HG03064 (cell line): ENCODE measurements at regions not wholly inside any gene's neighbourhood (a gene's known extent, or its start where the extent isn't known, plus 50 kb on each side); places are given as distances from the start of the nearest gene placed in this dataset.

ENCODE experiments used
- ATAC-seq: cut with Tn5 transposase; IDR thresholded peaks from one replicate; pipeline ENCODE4 v1.9.1; 2021; ENCODE audit warnings: low read depth; ENCODE audit not compliant: unreplicated experiment

GRCh38 chr9:118553465-118553864, 815.8 kb downstream of the BRINP1 start:
- no peak for ATAC-seq

GRCh38 chr9:118554987-118555386, 814.2 kb downstream of the BRINP1 start:
- ATAC-seq, result no peak

GRCh38 chr9:118558026-118558425, 811.2 kb downstream of the BRINP1 start:
- ATAC-seq, result no peak

GRCh38 chr9:118558891-118559290, 810.3 kb downstream of the BRINP1 start:
- ATAC-seq, result no peak

GRCh38 chr9:118561051-118561450, 808.2 kb downstream of the BRINP1 start:
- no peak for ATAC-seq

GRCh38 chr9:118563677-118564076, 805.6 kb downstream of the BRINP1 start:
- no peak for ATAC-seq

- no peak for ATAC-seq
Measured at GRCh38 chr9:118567861-118568260, 801.4 kb downstream of the BRINP1 start.

GRCh38 chr9:118568704-118569103, 800.5 kb downstream of the BRINP1 start:
- ATAC-seq, result no peak

GRCh38 chr9:118569148-118569547, 800.1 kb downstream of the BRINP1 start:
- no peak for ATAC-seq

GRCh38 chr9:118570066-118570465, 799.2 kb downstream of the BRINP1 start:
- ATAC-seq, result no peak

GRCh38 chr9:118575341-118576070, 793.7 kb downstream of the BRINP1 start:
- no peak for ATAC-seq

- ATAC-seq, result no peak
Measured at GRCh38 chr9:118577121-118577520, 792.1 kb downstream of the BRINP1 start.

- ATAC-seq, result no peak
Measured at GRCh38 chr9:118578467-118578866, 790.8 kb downstream of the BRINP1 start.

GRCh38 chr9:118583414-118583813, 785.8 kb downstream of the BRINP1 start:
- ATAC-seq, result no peak

- ATAC-seq, result no peak
Measured at GRCh38 chr9:118586978-118587377, 782.3 kb downstream of the BRINP1 start.

GRCh38 chr9:118594428-118594827, 774.8 kb downstream of the BRINP1 start:
- no peak for ATAC-seq

- ATAC-seq, result no peak
Measured at GRCh38 chr9:118595719-118596305, 773.4 kb downstream of the BRINP1 start.

GRCh38 chr9:118596374-118597015, 772.7 kb downstream of the BRINP1 start:
- no peak for ATAC-seq

- no peak for ATAC-seq
Measured at GRCh38 chr9:118606668-118607067, 762.6 kb downstream of the BRINP1 start.

GRCh38 chr9:118609355-118610044, 759.7 kb downstream of the BRINP1 start:
- no peak for ATAC-seq

GRCh38 chr9:118612201-118612600, 757.0 kb downstream of the BRINP1 start:
- no peak for ATAC-seq
